HepG2 (cell line): ENCODE measurements at regions not wholly inside any gene's neighbourhood (a gene's known extent, or its start where the extent isn't known, plus 50 kb on each side); places are given as distances from the start of the nearest gene placed in this dataset.

Source experiments
- ATAC-seq: fragments of 200-7000 bp; cut with Tn5 transposase; 3 replicates; pipeline ENCODE4 v1.9.1; 2020; ENCODE audit warnings: mild to moderate bottlenecking, moderate library complexity
- BruUV-seq: library from RNA; stranded (reverse); fragments of 400-500 nt; replicated peaks from 2 replicates; lab custom pipeline; 2021; lab: Mats Ljungman, UMichigan
- CTCF ChIA-PET: fragments of 300-600 bp; formaldehyde crosslinking; extraction: SDS; loops from one replicate; lab custom pipeline; 2021; ENCODE audit warnings: low total read pairs, inconsistent platforms, low intra/inter-chr PET ratio; lab: Yijun Ruan, JAX
- POLR2A ChIA-PET: fragments of 350-600 bp; sonication (Branson Sonifier 250); formaldehyde crosslinking; loops from one replicate; lab custom pipeline; 2020; ENCODE audit warnings: antibody characterized with exemption, inconsistent platforms; lab: Yijun Ruan, JAX
- DNase-seq: peaks from one replicate; pipeline ENCODE4 v3.0.0-alpha.2; 2015; ENCODE audit warnings: low spot score
- FAIRE-seq: peaks from 3 replicates; lab custom pipeline; 2011; peaks lifted over from hg19 to GRCh38; lab: Jason Lieb, UNC
- H2AFZ ChIP-seq: one replicate; pipeline ENCODE4 v1.6.1; 2011; ENCODE audit warnings: low read length, inconsistent platforms
- H3K27ac ChIP-seq: fragments of 300-600 bp; 3 replicates; pipeline ENCODE4 v1.8.0; 2011; ENCODE audit warnings: mixed run types, mild to moderate bottlenecking, mixed read lengths, low read length, inconsistent platforms; ENCODE audit not compliant: insufficient read depth; ENCODE audit errors: extremely low read length
- H3K27me3 ChIP-seq, 2 experiments: fragments of 200-600 bp in 1 of 2; 2 replicates in 1 of 2; 3 replicates in 1 of 2; pipeline versions ENCODE4 v1.6.0 to v1.8.0; 2011; ENCODE audit warnings: low read length in 2 of 2, mild to moderate bottlenecking in 2 of 2, moderate library complexity in 2 of 2, inconsistent platforms in 1 of 2; ENCODE audit not compliant: insufficient read depth in 2 of 2, control insufficient read depth in 1 of 2
- H3K36me3 ChIP-seq, 2 experiments: fragments of 200-600 bp in 1 of 2; replicated peaks in 1 of 2; 2 replicates in 1 of 2; 3 replicates in 1 of 2; pipeline versions ENCODE4 v1.5.1 to v1.8.0; 2011; ENCODE audit warnings: low read length in 2 of 2, inconsistent platforms in 1 of 2; ENCODE audit not compliant: insufficient read depth in 2 of 2, control insufficient read depth in 1 of 2
- H3K4me1 ChIP-seq: 2 replicates; pipeline ENCODE4 v1.5.1; 2012; ENCODE audit warnings: low read length, inconsistent platforms; ENCODE audit not compliant: insufficient read depth
- H3K4me2 ChIP-seq: 2 replicates; pipeline ENCODE4 v1.6.0; 2011; ENCODE audit warnings: low read depth, low read length, inconsistent platforms
- H3K4me3 ChIP-seq, 3 experiments: fragments of 200-600 bp in 1 of 3; sonication (generic), shearing (Covaris generic) in 1 of 3; replicated peaks in 1 of 3; 2 replicates each; pipeline ENCODE4 v1.5.1; 2011 to 2016; ENCODE audit warnings: low read length in 3 of 3, inconsistent platforms in 2 of 3, low read depth in 2 of 3, mild to moderate bottlenecking in 2 of 3, control low read depth in 1 of 3, mixed read lengths in 1 of 3; ENCODE audit not compliant: insufficient read depth in 1 of 3
- H3K79me2 ChIP-seq: one replicate; pipeline ENCODE4 v1.6.1; 2011; ENCODE audit warnings: low read length, inconsistent platforms; ENCODE audit not compliant: insufficient read depth
- H3K9ac ChIP-seq: 2 replicates; pipeline ENCODE4 v1.6.0; 2011; ENCODE audit warnings: mild to moderate bottlenecking, low read depth, low read length, inconsistent platforms; ENCODE audit not compliant: insufficient read depth
- H3K9me3 ChIP-seq: 2 replicates; pipeline ENCODE4 v1.5.1; 2012; ENCODE audit warnings: mild to moderate bottlenecking, low read length
- H4K20me1 ChIP-seq: 2 replicates; pipeline ENCODE4 v1.6.0; 2011; ENCODE audit warnings: inconsistent platforms, mild to moderate bottlenecking, low read length, moderate library complexity; ENCODE audit not compliant: insufficient read depth
- ARNTL ChIP-seq: sonication (generic); formaldehyde crosslinking; IDR thresholded peaks from 2 replicates; pipeline ENCODE4 v1.4.0; 2020; ENCODE audit warnings: mild to moderate bottlenecking, missing genetic modification reagents
- KLF11 ChIP-seq: IDR thresholded peaks from 2 replicates; pipeline ENCODE4 v1.6.1; 2016; ENCODE audit warnings: missing compliant biosample characterization
- PHF8 ChIP-seq: sonication (generic); formaldehyde crosslinking; IDR thresholded peaks from 2 replicates; pipeline ENCODE4 v1.5.0; 2020; ENCODE audit warnings: missing genetic modification reagents
- TEAD3 ChIP-seq: optimal IDR thresholded peaks from 2 replicates; pipeline ENCODE3; 2016; ENCODE audit warnings: borderline replicate concordance
- ZNF282 ChIP-seq: fragments of 450-650 bp; IDR thresholded peaks from 2 replicates; pipeline ENCODE4 v1.6.1; 2018; ENCODE audit not compliant: partially characterized antibody
- ZNF569 ChIP-seq: sonication (generic); formaldehyde crosslinking; IDR thresholded peaks from 2 replicates; pipeline ENCODE4 v1.5.0; 2020; ENCODE audit warnings: mild to moderate bottlenecking, missing genetic modification reagents, moderate library complexity, borderline replicate concordance
- ZNF644 ChIP-seq: IDR thresholded peaks from 2 replicates; pipeline ENCODE4 v1.6.1; 2016; ENCODE audit warnings: low read depth
- WGBS: methylation state at CpG from one replicate; pipeline ENCODE4 v1.1.6; 2017; ENCODE audit warnings: low lambda C conversion rate; 5-methylcytosine and 5-hydroxymethylcytosine counted together
- in situ Hi-C: cut with HindIII; loops from 2 replicates; pipeline ENCODE4 v1.10.0; 2017; ENCODE audit warnings: low pct_unique_long_range_greater_than_20kb; ENCODE audit not compliant: extremely low pct_ligation_motif_present
- intact Hi-C: fragments of 100-400 bp; cut with micrococcal nuclease; formaldehyde crosslinking; loops from one replicate; pipeline ENCODE4 v1.10.0; 2022; ENCODE audit not compliant: unreplicated experiment
- TF ChIP-seq, protein P1 (sequence below), 2 experiments: IDR thresholded peaks; 2 replicates each; pipeline ENCODE4 v1.6.1; 2011 to 2012; ENCODE audit warnings: low read length in 2 of 2, borderline replicate concordance in 1 of 2, low read depth in 1 of 2, mild to moderate bottlenecking in 1 of 2, moderate library complexity in 1 of 2

DNA sequence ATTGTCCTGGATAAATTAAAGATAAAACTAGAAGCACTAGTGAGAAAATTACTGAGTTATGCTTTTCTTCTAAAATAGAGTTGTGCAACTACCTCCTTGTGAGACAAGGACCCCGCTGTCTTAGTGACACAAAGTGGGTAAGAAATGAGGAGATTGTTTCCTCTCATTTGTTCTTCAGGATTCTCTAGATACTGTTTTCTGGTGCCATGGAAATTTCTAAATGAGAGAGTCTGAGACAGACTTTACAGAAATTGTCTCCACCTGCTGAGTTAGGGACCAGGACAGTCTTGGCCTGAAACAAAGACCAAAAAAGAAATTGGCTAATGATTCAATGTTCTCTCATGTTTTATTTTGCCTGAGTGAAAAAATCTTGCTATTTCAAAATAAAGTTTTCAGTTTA lies 427.5 kb downstream of the TUSC7 start:
- POLR2A ChIA-PET = no interaction called here
- CTCF ChIA-PET = no interaction called here
- TF ChIP-seq TEAD3 (CRISPR knock-in tag) = no peak
- TF ChIP-seq ARNTL (CRISPR knock-in tag) = no peak
- TF ChIP-seq ZNF644 = no peak
- no peak for TF ChIP-seq ZNF282
- no peak for TF ChIP-seq PHF8 (CRISPR knock-in tag)
- TF ChIP-seq KLF11 (CRISPR knock-in tag) = no peak
- no peak for TF ChIP-seq ZNF569 (CRISPR knock-in tag)
- TF ChIP-seq, protein P1, sequence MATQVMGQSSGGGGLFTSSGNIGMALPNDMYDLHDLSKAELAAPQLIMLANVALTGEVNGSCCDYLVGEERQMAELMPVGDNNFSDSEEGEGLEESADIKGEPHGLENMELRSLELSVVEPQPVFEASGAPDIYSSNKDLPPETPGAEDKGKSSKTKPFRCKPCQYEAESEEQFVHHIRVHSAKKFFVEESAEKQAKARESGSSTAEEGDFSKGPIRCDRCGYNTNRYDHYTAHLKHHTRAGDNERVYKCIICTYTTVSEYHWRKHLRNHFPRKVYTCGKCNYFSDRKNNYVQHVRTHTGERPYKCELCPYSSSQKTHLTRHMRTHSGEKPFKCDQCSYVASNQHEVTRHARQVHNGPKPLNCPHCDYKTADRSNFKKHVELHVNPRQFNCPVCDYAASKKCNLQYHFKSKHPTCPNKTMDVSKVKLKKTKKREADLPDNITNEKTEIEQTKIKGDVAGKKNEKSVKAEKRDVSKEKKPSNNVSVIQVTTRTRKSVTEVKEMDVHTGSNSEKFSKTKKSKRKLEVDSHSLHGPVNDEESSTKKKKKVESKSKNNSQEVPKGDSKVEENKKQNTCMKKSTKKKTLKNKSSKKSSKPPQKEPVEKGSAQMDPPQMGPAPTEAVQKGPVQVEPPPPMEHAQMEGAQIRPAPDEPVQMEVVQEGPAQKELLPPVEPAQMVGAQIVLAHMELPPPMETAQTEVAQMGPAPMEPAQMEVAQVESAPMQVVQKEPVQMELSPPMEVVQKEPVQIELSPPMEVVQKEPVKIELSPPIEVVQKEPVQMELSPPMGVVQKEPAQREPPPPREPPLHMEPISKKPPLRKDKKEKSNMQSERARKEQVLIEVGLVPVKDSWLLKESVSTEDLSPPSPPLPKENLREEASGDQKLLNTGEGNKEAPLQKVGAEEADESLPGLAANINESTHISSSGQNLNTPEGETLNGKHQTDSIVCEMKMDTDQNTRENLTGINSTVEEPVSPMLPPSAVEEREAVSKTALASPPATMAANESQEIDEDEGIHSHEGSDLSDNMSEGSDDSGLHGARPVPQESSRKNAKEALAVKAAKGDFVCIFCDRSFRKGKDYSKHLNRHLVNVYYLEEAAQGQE (IDR thresholded peaks at IDR 0.05; ENCODE audit: borderline replicate concordance in 1 of 2, low read depth in 1 of 2, low read length in 2 of 2) = no peak
- no TSS peak for BruUV-seq
- Histone ChIP-seq H3K27ac (no peak overlapping the region), H3K4me1 (no peaks in the 10 kb centered on the region), H3K4me2 (no peak overlapping the region), H3K9me3 (no peaks in the 10 kb centered on the region), H4K20me1 (no peaks in the 10 kb centered on the region), H3K36me3 (no peaks in the 10 kb centered on the region), H2AFZ (no peak overlapping the region), H3K27me3 (no peaks in the 10 kb centered on the region; a peak in 1 of 5 replicates), H3K4me3 (no peak overlapping the region), H3K79me2 (no peaks in the 10 kb centered on the region), H3K9ac (no peak overlapping the region)
- WGBS = 0% methylated on average over 1 of the region's 1 CpG
- ATAC-seq (no peak), DNase-seq (no peak), FAIRE-seq (no peak)
- in situ Hi-C loops = no loop called here
- intact Hi-C loops = no loop called here
